ENCODE measurements at regions not wholly inside any gene's neighbourhood (a gene's known extent, or its start where the extent isn't known, plus 50 kb on each side); places are given as distances from the start of the nearest gene placed in this dataset.
A peak's percentile ranks its signal among the peaks of the same experiment; 100 is the strongest.

- no peaks in the 10 kb centered on the region for H3K27me3 Mint-ChIP-seq
- no peak for ATAC-seq (replicated peaks in 1 of 4)
- peaks cover 0 to 6% (median 4%) of the 10 kb centered on the region in 3 donors for H3K9me3 Mint-ChIP-seq
- H3K36me3 ChIP-seq (ENCODE audit: control insufficient read depth in 2 of 2, extremely low read depth in 1 of 2, insufficient read depth in 1 of 2, low read length in 1 of 2), result no peaks in the 10 kb centered on the region
- H3K27ac Mint-ChIP-seq, result no peak overlapping the region
- no peaks in the 10 kb centered on the region for H3K4me1 Mint-ChIP-seq
- H3K27me3 ChIP-seq (replicated peaks in 1 of 2; ENCODE audit: control insufficient read depth in 2 of 2, extremely low read depth in 1 of 2, insufficient read depth in 2 of 2, low read length in 1 of 2), result no peaks in the 10 kb centered on the region
- H3K4me3 Mint-ChIP-seq, result no peak overlapping the region
- no peaks in the 10 kb centered on the region for H3K36me3 Mint-ChIP-seq
- no peak for DNase-seq
- ChIA-PET POLR2A (no interaction called here), CTCF (no interaction called here)
- H3K4me1 ChIP-seq (ENCODE audit: control insufficient read depth in 1 of 2, extremely low read depth in 1 of 2, insufficient read depth in 2 of 2, low read length in 2 of 2), result no peaks in the 10 kb centered on the region
- no peak overlapping the region for H3K4me3 ChIP-seq (ENCODE audit: control insufficient read depth in 1 of 2, extremely low read depth in 1 of 2, low read length in 1 of 2)
- no peaks in the 10 kb centered on the region for H3K9me3 ChIP-seq
- no peak overlapping the region for H3K27ac ChIP-seq (ENCODE audit: low read length)
- WGBS (ENCODE audit: insufficient coverage), result no CpG with 5 or more reads among the region's 2 CpGs
Measured at GRCh38 chr2:193749485-193749884, 1554.8 kb upstream of the TMEFF2 start.

GRCh38 chr2:193743089-193743488 is 1548.4 kb upstream of the TMEFF2 start:
- Histone ChIP-seq H3K27ac (ENCODE audit: low read length) (no peak overlapping the region), H3K4me3 (ENCODE audit: control insufficient read depth in 1 of 2, extremely low read depth in 1 of 2, low read length in 1 of 2) (no peak overlapping the region), H3K36me3 (ENCODE audit: control insufficient read depth in 2 of 2, extremely low read depth in 1 of 2, insufficient read depth in 1 of 2, low read length in 1 of 2) (no peaks in the 10 kb centered on the region), H3K27me3 (replicated peaks in 1 of 2; ENCODE audit: control insufficient read depth in 2 of 2, extremely low read depth in 1 of 2, insufficient read depth in 2 of 2, low read length in 1 of 2) (no peaks in the 10 kb centered on the region), H3K9me3 (peaks cover 2% of the 10 kb centered on the region), H3K4me1 (ENCODE audit: control insufficient read depth in 1 of 2, extremely low read depth in 1 of 2, insufficient read depth in 2 of 2, low read length in 2 of 2) (no peaks in the 10 kb centered on the region)
- CTCF ChIA-PET, result no interaction called here
- Mint-ChIP-seq H3K9me3 (peaks cover 4 to 12% (median 8%) of the 10 kb centered on the region in 3 donors), H3K4me1 (no peaks in the 10 kb centered on the region), H3K36me3 (no peaks in the 10 kb centered on the region), H3K27me3 (no peaks in the 10 kb centered on the region), H3K27ac (no peak overlapping the region), H3K4me3 (no peak overlapping the region)
- DNase-seq, result no peak
- no peak for ATAC-seq (replicated peaks in 1 of 4)
- POLR2A ChIA-PET, result no interaction called here
- 40% methylated on average over 2 of the region's 4 CpGs for WGBS (ENCODE audit: insufficient coverage)

GRCh38 chr2:193738892-193739291 is 1544.2 kb upstream of the TMEFF2 start:
- H3K9me3 ChIP-seq, result peaks cover 2% of the 10 kb centered on the region
- no peak overlapping the region for H3K4me3 ChIP-seq (ENCODE audit: control insufficient read depth in 1 of 2, extremely low read depth in 1 of 2, low read length in 1 of 2)
- no peaks in the 10 kb centered on the region for H3K36me3 ChIP-seq (ENCODE audit: control insufficient read depth in 2 of 2, extremely low read depth in 1 of 2, insufficient read depth in 1 of 2, low read length in 1 of 2)
- H3K4me3 Mint-ChIP-seq, result no peak overlapping the region
- CTCF ChIA-PET, result no interaction called here
- 75% methylated on average over 3 of the region's 4 CpGs for WGBS (ENCODE audit: insufficient coverage)
- H3K4me1 Mint-ChIP-seq, result no peaks in the 10 kb centered on the region
- no peak for DNase-seq
- ATAC-seq (replicated peaks in 1 of 4), result no peak
- peaks cover 2 to 7% (median 4%) of the 10 kb centered on the region in 3 donors for H3K9me3 Mint-ChIP-seq
- H3K27ac ChIP-seq (ENCODE audit: low read length), result no peak overlapping the region
- POLR2A ChIA-PET, result no interaction called here
- H3K27me3 ChIP-seq (replicated peaks in 1 of 2; ENCODE audit: control insufficient read depth in 2 of 2, extremely low read depth in 1 of 2, insufficient read depth in 2 of 2, low read length in 1 of 2), result no peaks in the 10 kb centered on the region
- no peaks in the 10 kb centered on the region for H3K4me1 ChIP-seq (ENCODE audit: control insufficient read depth in 1 of 2, extremely low read depth in 1 of 2, insufficient read depth in 2 of 2, low read length in 2 of 2)
- no peak overlapping the region for H3K27ac Mint-ChIP-seq
- no peaks in the 10 kb centered on the region for H3K36me3 Mint-ChIP-seq
- H3K27me3 Mint-ChIP-seq, result no peaks in the 10 kb centered on the region

- H3K4me1 Mint-ChIP-seq, result no peaks in the 10 kb centered on the region
- Histone ChIP-seq H3K4me1 (ENCODE audit: control insufficient read depth in 1 of 2, extremely low read depth in 1 of 2, insufficient read depth in 2 of 2, low read length in 2 of 2) (no peaks in the 10 kb centered on the region), H3K36me3 (ENCODE audit: control insufficient read depth in 2 of 2, extremely low read depth in 1 of 2, insufficient read depth in 1 of 2, low read length in 1 of 2) (no peaks in the 10 kb centered on the region), H3K9me3 (no peaks in the 10 kb centered on the region), H3K27me3 (replicated peaks in 1 of 2; ENCODE audit: control insufficient read depth in 2 of 2, extremely low read depth in 1 of 2, insufficient read depth in 2 of 2, low read length in 1 of 2) (no peaks in the 10 kb centered on the region), H3K4me3 (ENCODE audit: control insufficient read depth in 1 of 2, extremely low read depth in 1 of 2, low read length in 1 of 2) (no peak overlapping the region), H3K27ac (ENCODE audit: low read length) (no peak overlapping the region)
- no peaks in the 10 kb centered on the region for H3K36me3 Mint-ChIP-seq
- H3K27ac Mint-ChIP-seq, result no peak overlapping the region
- H3K4me3 Mint-ChIP-seq, result no peak overlapping the region
- DNase-seq (no peak), ATAC-seq (replicated peaks in 1 of 4) (no peak)
- ChIA-PET POLR2A (interaction anchor here in 1 of 2 donors (0.8 kb wide), 1 partner anchor 12 kb away, joined by 5 read pairs; no protein-coding TSS in a partner anchor), CTCF (no interaction called here)
- no peaks in the 10 kb centered on the region for H3K27me3 Mint-ChIP-seq
- peaks cover 6 to 11% (median 8%) of the 10 kb centered on the region in 3 donors for H3K9me3 Mint-ChIP-seq
Measured at GRCh38 chr2:193712912-193713311, 1518.2 kb upstream of the TMEFF2 start.

- no peaks in the 10 kb centered on the region for H3K4me1 Mint-ChIP-seq
- Histone ChIP-seq H3K9me3 (no peaks in the 10 kb centered on the region), H3K4me3 (ENCODE audit: control insufficient read depth in 1 of 2, extremely low read depth in 1 of 2, low read length in 1 of 2) (no peak overlapping the region), H3K27me3 (replicated peaks in 1 of 2; ENCODE audit: control insufficient read depth in 2 of 2, extremely low read depth in 1 of 2, insufficient read depth in 2 of 2, low read length in 1 of 2) (no peaks in the 10 kb centered on the region), H3K27ac (ENCODE audit: low read length) (no peak overlapping the region), H3K4me1 (ENCODE audit: control insufficient read depth in 1 of 2, extremely low read depth in 1 of 2, insufficient read depth in 2 of 2, low read length in 2 of 2) (no peaks in the 10 kb centered on the region), H3K36me3 (ENCODE audit: control insufficient read depth in 2 of 2, extremely low read depth in 1 of 2, insufficient read depth in 1 of 2, low read length in 1 of 2) (no peaks in the 10 kb centered on the region)
- ChIA-PET CTCF (no interaction called here), POLR2A (no interaction called here)
- ATAC-seq (replicated peaks in 1 of 4) (no peak), DNase-seq (no peak)
- no peaks in the 10 kb centered on the region for H3K36me3 Mint-ChIP-seq
- WGBS (ENCODE audit: insufficient coverage), result no CpG with 5 or more reads among the region's 2 CpGs
- no peaks in the 10 kb centered on the region for H3K27me3 Mint-ChIP-seq
- peaks cover 0 to 9% (median 0%) of the 10 kb centered on the region in 3 donors for H3K9me3 Mint-ChIP-seq
- H3K27ac Mint-ChIP-seq, result no peak overlapping the region
- H3K4me3 Mint-ChIP-seq, result no peak overlapping the region
Measured at GRCh38 chr2:193703411-193703810, 1508.7 kb upstream of the TMEFF2 start.

GRCh38 chr2:193701484-193701883 is 1506.8 kb upstream of the TMEFF2 start:
- Mint-ChIP-seq H3K27ac (no peak overlapping the region), H3K4me1 (no peaks in the 10 kb centered on the region), H3K9me3 (peaks cover 0 to 5% (median 0%) of the 10 kb centered on the region in 3 donors), H3K27me3 (no peaks in the 10 kb centered on the region), H3K36me3 (no peaks in the 10 kb centered on the region), H3K4me3 (no peak overlapping the region)
- CTCF ChIA-PET, result no interaction called here
- Histone ChIP-seq H3K4me1 (ENCODE audit: control insufficient read depth in 1 of 2, extremely low read depth in 1 of 2, insufficient read depth in 2 of 2, low read length in 2 of 2) (no peaks in the 10 kb centered on the region), H3K27me3 (replicated peaks in 1 of 2; ENCODE audit: control insufficient read depth in 2 of 2, extremely low read depth in 1 of 2, insufficient read depth in 2 of 2, low read length in 1 of 2) (no peaks in the 10 kb centered on the region), H3K9me3 (no peaks in the 10 kb centered on the region), H3K4me3 (ENCODE audit: control insufficient read depth in 1 of 2, extremely low read depth in 1 of 2, low read length in 1 of 2) (no peak overlapping the region), H3K27ac (ENCODE audit: low read length) (no peak overlapping the region), H3K36me3 (ENCODE audit: control insufficient read depth in 2 of 2, extremely low read depth in 1 of 2, insufficient read depth in 1 of 2, low read length in 1 of 2) (no peaks in the 10 kb centered on the region)
- DNase-seq, result peak in 1 of 35 experiments; percentile 0
- POLR2A ChIA-PET, result interaction anchor here in 1 of 2 donors (0.5 kb wide), 1 partner anchor 27 kb away, joined by 9 read pairs; no protein-coding TSS in a partner anchor
- no peak for ATAC-seq (replicated peaks in 1 of 4)
- WGBS (ENCODE audit: insufficient coverage), result no CpG with 5 or more reads among the region's 3 CpGs

GRCh38 chr2:193695367-193695766 is 1500.6 kb upstream of the TMEFF2 start:
- WGBS (ENCODE audit: insufficient coverage), result no CpG with 5 or more reads among the region's 1 CpG
- H3K27ac ChIP-seq (ENCODE audit: low read length), result no peak overlapping the region

More at GRCh38 chr2:193695367-193695766, 1500.6 kb upstream of the TMEFF2 start:
- H3K27ac Mint-ChIP-seq, result no peak overlapping the region
- POLR2A ChIA-PET, result no interaction called here
- no peak overlapping the region for H3K4me3 ChIP-seq (ENCODE audit: control insufficient read depth in 1 of 2, extremely low read depth in 1 of 2, low read length in 1 of 2)
- ATAC-seq (replicated peaks in 1 of 4) (no peak), DNase-seq (peak in 1 of 35 experiments; percentile 1)
- H3K4me1 Mint-ChIP-seq, result no peaks in the 10 kb centered on the region
- H3K27me3 ChIP-seq (replicated peaks in 1 of 2; ENCODE audit: control insufficient read depth in 2 of 2, extremely low read depth in 1 of 2, insufficient read depth in 2 of 2, low read length in 1 of 2), result no peaks in the 10 kb centered on the region
- H3K27me3 Mint-ChIP-seq, result no peaks in the 10 kb centered on the region
- H3K36me3 Mint-ChIP-seq, result no peaks in the 10 kb centered on the region
- no peaks in the 10 kb centered on the region for H3K9me3 Mint-ChIP-seq
- H3K4me1 ChIP-seq (ENCODE audit: control insufficient read depth in 1 of 2, extremely low read depth in 1 of 2, insufficient read depth in 2 of 2, low read length in 2 of 2), result no peaks in the 10 kb centered on the region
- CTCF ChIA-PET, result no interaction called here
- H3K36me3 ChIP-seq (ENCODE audit: control insufficient read depth in 2 of 2, extremely low read depth in 1 of 2, insufficient read depth in 1 of 2, low read length in 1 of 2), result no peaks in the 10 kb centered on the region
- no peak overlapping the region for H3K4me3 Mint-ChIP-seq
- H3K9me3 ChIP-seq, result no peaks in the 10 kb centered on the region

Data from T-cell (primary cell).